SK-N-SH (cell line): ENCODE measurements at regions not wholly inside any gene's neighbourhood (a gene's known extent, or its start where the extent isn't known, plus 50 kb on each side); places are given as distances from the start of the nearest gene placed in this dataset.

Experiments
- CTCF ChIA-PET: fragments of 300-600, 350-600 bp; formaldehyde crosslinking; extraction: SDS; loops from one replicate; lab custom pipeline; 2021; lab: Yijun Ruan, JAX
- POLR2A ChIA-PET: fragments of 350-600 bp; sonication (Branson Sonifier 250); formaldehyde crosslinking; extraction: SDS; loops from one replicate; lab custom pipeline; 2020; ENCODE audit warnings: antibody characterized with exemption, inconsistent platforms; lab: Yijun Ruan, JAX
- DNase-seq: peaks from one replicate; pipeline ENCODE4 v3.0.0; 2012
- H2AFZ ChIP-seq: fragments of 200-600 bp; sonication (generic); 2 replicates; pipeline ENCODE4 v1.8.1; 2016; ENCODE audit warnings: antibody characterized with exemption, mild to moderate bottlenecking, low read depth
- H3F3A ChIP-seq: fragments of 200-600 bp; sonication (generic); replicated peaks from 2 replicates; pipeline ENCODE3; 2016; ENCODE audit warnings: antibody characterized with exemption, mild to moderate bottlenecking; ENCODE audit not compliant: insufficient read depth
- H3K27ac ChIP-seq, 2 experiments: fragments of 200-500 bp in 1 of 2; fragments of 200-600 bp in 1 of 2; sonication (Bioruptor generic) in 1 of 2; sonication (generic), shearing (Covaris generic) in 1 of 2; 2 replicates each; pipeline versions ENCODE4 v1.5.1 to v1.6.1; 2014 to 2016; ENCODE audit warnings: low read depth in 2 of 2, inconsistent platforms in 1 of 2, low read length in 1 of 2, mild to moderate bottlenecking in 1 of 2, mixed read lengths in 1 of 2
- H3K27me3 ChIP-seq: fragments of 200-600 bp; sonication (generic), shearing (Covaris generic); 2 replicates; pipeline ENCODE4 v1.6.1; 2016; ENCODE audit warnings: mixed run types; ENCODE audit not compliant: insufficient read depth
- H3K36me3 ChIP-seq, 2 experiments: fragments of 200-500 bp in 1 of 2; fragments of 200-600 bp in 1 of 2; sonication (Bioruptor generic) in 1 of 2; sonication (generic) in 1 of 2; replicated peaks in 1 of 2; 2 replicates each; pipeline versions ENCODE3 to v1.5.1; 2014 to 2016; ENCODE audit warnings: low read length in 1 of 2, mild to moderate bottlenecking in 1 of 2; ENCODE audit not compliant: insufficient read depth in 2 of 2, control insufficient read depth in 1 of 2
- H3K4me1 ChIP-seq, 2 experiments: fragments of 200-500 bp in 1 of 2; fragments of 200-600 bp in 1 of 2; sonication (Bioruptor generic) in 1 of 2; sonication (generic), shearing (Covaris generic) in 1 of 2; 2 replicates each; pipeline versions ENCODE4 v1.5.1 to v1.6.1; 2014 to 2016; ENCODE audit warnings: low read depth in 1 of 2, low read length in 1 of 2, mixed run types in 1 of 2; ENCODE audit not compliant: insufficient read depth in 2 of 2, control insufficient read depth in 1 of 2
- H3K4me2 ChIP-seq: fragments of 200-600 bp; sonication (generic), shearing (Covaris generic); 2 replicates; pipeline ENCODE4 v1.6.1; 2017; ENCODE audit warnings: mixed run types
- H3K4me3 ChIP-seq, 2 experiments: fragments of 200-500 bp in 1 of 2; fragments of 200-600 bp in 1 of 2; sonication (Bioruptor generic) in 1 of 2; sonication (generic), shearing (Covaris generic) in 1 of 2; 2 replicates each; pipeline versions ENCODE4 v1.5.1 to v1.8.1; 2014 to 2016; ENCODE audit warnings: low read depth in 2 of 2, inconsistent platforms in 1 of 2, low read length in 1 of 2, mild to moderate bottlenecking in 1 of 2, mixed read lengths in 1 of 2, moderate library complexity in 1 of 2
- H3K79me2 ChIP-seq: fragments of 200-600 bp; sonication (generic); 2 replicates; pipeline ENCODE4 v1.8.1; 2017; ENCODE audit warnings: mild to moderate bottlenecking; ENCODE audit not compliant: insufficient read depth
- H3K9ac ChIP-seq: fragments of 200-600 bp; sonication (generic); 2 replicates; pipeline ENCODE4 v1.6.1; 2017; ENCODE audit warnings: mixed run types
- H3K9me2 ChIP-seq: fragments of 200-600 bp; sonication (generic); 2 replicates; pipeline ENCODE4 v1.6.1; 2017; ENCODE audit warnings: mixed run types
- H3K9me3 ChIP-seq: fragments of 200-600 bp; sonication (generic); 2 replicates; pipeline ENCODE4 v1.6.1; 2017; ENCODE audit warnings: mixed run types, mild to moderate bottlenecking, moderate library complexity
- H4K20me1 ChIP-seq: fragments of 200-600 bp; sonication (generic); 2 replicates; pipeline ENCODE4 v1.6.1; 2017; ENCODE audit warnings: mild to moderate bottlenecking, mixed run types; ENCODE audit not compliant: insufficient read depth
- CHD2 ChIP-seq: fragments of 150-350 bp; IDR thresholded peaks from 2 replicates; pipeline ENCODE4 v1.6.1; 2018; ENCODE audit warnings: low read length; ENCODE audit not compliant: partially characterized antibody
- ELF1 ChIP-seq: IDR thresholded peaks from 2 replicates; pipeline ENCODE4 v1.4.0; 2012
- EP300 ChIP-seq, 2 experiments: IDR thresholded peaks; 2 replicates each; pipeline versions ENCODE4 v1.4.0 to v1.6.1; 2012; ENCODE audit warnings: borderline replicate concordance in 1 of 2, low read depth in 1 of 2, low read length in 1 of 2
- FOSL2 ChIP-seq: IDR thresholded peaks from 2 replicates; pipeline ENCODE4 v1.4.0; 2012; ENCODE audit warnings: low read depth, mild to moderate bottlenecking, moderate library complexity, borderline replicate concordance
- FOXJ3 ChIP-seq: sonication (generic); formaldehyde crosslinking; IDR thresholded peaks from 2 replicates; pipeline ENCODE4 v1.5.1; 2020; ENCODE audit warnings: mild to moderate bottlenecking, missing genetic modification reagents
- FOXM1 ChIP-seq: IDR thresholded peaks from 2 replicates; pipeline ENCODE4 v1.4.0; 2012; ENCODE audit warnings: low read depth, mild to moderate bottlenecking
- GABPA ChIP-seq: IDR thresholded peaks from 2 replicates; pipeline ENCODE4 v1.4.0; 2012; ENCODE audit warnings: low read depth, mild to moderate bottlenecking
- JUND ChIP-seq: IDR thresholded peaks from 2 replicates; pipeline ENCODE4 v1.4.0; 2012
- MEF2A ChIP-seq: IDR thresholded peaks from 2 replicates; pipeline ENCODE4 v1.4.0; 2012; ENCODE audit warnings: low read depth, borderline replicate concordance
- NFIC ChIP-seq: IDR thresholded peaks from 2 replicates; pipeline ENCODE4 v1.4.0; 2012; ENCODE audit warnings: borderline replicate concordance
- NRF1 ChIP-seq: IDR thresholded peaks from 2 replicates; pipeline ENCODE4 v1.6.1; 2012; ENCODE audit warnings: low read depth, mild to moderate bottlenecking, low read length
- POLR2AphosphoS5 ChIP-seq: IDR thresholded peaks from 2 replicates; pipeline ENCODE4 v1.6.1; 2012; ENCODE audit warnings: low read depth, low read length
- RAD21 ChIP-seq: IDR thresholded peaks from 2 replicates; pipeline ENCODE4 v1.6.1; 2012; ENCODE audit warnings: mild to moderate bottlenecking, low read length
- RCOR1 ChIP-seq: fragments of 150-350 bp; IDR thresholded peaks from 2 replicates; pipeline ENCODE4 v1.6.1; 2017; ENCODE audit warnings: antibody characterized with exemption, low read length
- RXRA ChIP-seq: IDR thresholded peaks from 2 replicates; pipeline ENCODE4 v1.4.0; 2012; ENCODE audit warnings: low read depth, mild to moderate bottlenecking, borderline replicate concordance
- SIN3A ChIP-seq: IDR thresholded peaks from 2 replicates; pipeline ENCODE4 v1.6.1; 2012; ENCODE audit warnings: low read depth, mild to moderate bottlenecking, low read length, moderate library complexity, borderline replicate concordance
- SMC3 ChIP-seq: IDR thresholded peaks from 2 replicates; pipeline ENCODE4 v1.6.1; 2012; ENCODE audit warnings: low read depth, low read length, improper control_type of control experiment
- TAF1 ChIP-seq: IDR thresholded peaks from 2 replicates; pipeline ENCODE4 v1.6.1; 2012; ENCODE audit warnings: low read depth, mild to moderate bottlenecking, low read length, moderate library complexity, borderline replicate concordance
- TEAD4 ChIP-seq: IDR thresholded peaks from 2 replicates; pipeline ENCODE4 v1.4.0; 2012; ENCODE audit warnings: mild to moderate bottlenecking, borderline replicate concordance; ENCODE audit not compliant: insufficient read depth
- YY1 ChIP-seq: IDR thresholded peaks from 2 replicates; pipeline ENCODE4 v1.4.0; 2012; ENCODE audit warnings: low read depth, mild to moderate bottlenecking
- WGBS: methylation state at CpG from one replicate; pipeline ENCODE4 v1.1.6; 2017; ENCODE audit warnings: low lambda C conversion rate; 5-methylcytosine and 5-hydroxymethylcytosine counted together
- TF ChIP-seq, protein P1 (sequence below): IDR thresholded peaks from 2 replicates; pipeline ENCODE4; 2012
- TF ChIP-seq, protein P2 (sequence below): IDR thresholded peaks from 2 replicates; pipeline ENCODE4 v1.4.0; 2012; ENCODE audit warnings: low read depth
- TF ChIP-seq, protein P3 (sequence below): IDR thresholded peaks from 2 replicates; pipeline ENCODE4 v1.6.1; 2012; ENCODE audit warnings: mild to moderate bottlenecking, low read depth, low read length, moderate library complexity
- TF ChIP-seq, protein P4 (sequence below): fragments of 200-600 bp; sonication (generic); IDR thresholded peaks from 2 replicates; pipeline ENCODE4 v1.6.1; 2017; ENCODE audit warnings: antibody characterized with exemption, mild to moderate bottlenecking, moderate library complexity

DNA sequence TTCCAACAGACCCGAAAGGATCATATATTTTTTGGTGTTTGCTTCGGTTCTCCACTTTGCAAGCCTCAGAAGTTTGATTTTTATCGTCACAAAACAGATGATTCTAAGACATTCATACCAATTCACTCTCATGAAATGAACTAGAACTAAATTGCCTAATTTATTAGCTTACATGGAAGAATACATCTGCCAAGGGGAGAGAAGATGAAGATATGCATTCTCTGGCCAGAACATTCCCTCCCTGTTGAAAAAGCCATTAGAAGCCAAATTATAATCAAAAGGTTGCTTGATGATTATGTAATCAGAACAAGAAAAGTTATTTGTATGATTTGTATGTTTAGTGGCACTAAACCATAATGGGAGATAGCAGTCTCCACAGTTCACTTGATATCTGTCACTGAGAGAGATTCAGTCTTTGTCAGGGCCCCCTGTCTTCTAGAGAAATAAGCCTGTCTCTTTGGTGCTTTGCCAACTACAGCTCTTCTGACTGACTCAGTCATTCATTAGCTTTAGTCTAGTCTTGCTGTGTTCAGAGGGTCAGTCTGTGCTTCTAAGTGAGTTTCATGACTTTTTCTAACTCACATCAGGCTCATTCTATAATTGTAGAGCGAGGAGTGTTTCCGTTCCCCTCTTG lies 95.3 kb upstream of the GNAI1 start:
- POLR2A ChIA-PET = no interaction called here
- no peaks in the 10 kb centered on the region for H3K27me3 ChIP-seq
- CTCF ChIA-PET = interaction anchor here (0.6 to 3.1 kb wide), 6 partner anchors 8 to 741 kb away, joined by 3 to 22 read pairs (median 5); no protein-coding TSS in a partner anchor
- TF ChIP-seq GABPA = no peak
- TF ChIP-seq ELF1 = no peak
- TF ChIP-seq TEAD4 = no peak
- no peak for TF ChIP-seq TAF1
- no peak for TF ChIP-seq POLR2AphosphoS5
- TF ChIP-seq FOSL2 = no peak
- no peak for TF ChIP-seq MEF2A
- no peak for TF ChIP-seq EP300 (IDR thresholded peaks at IDR 0.05; ENCODE audit: borderline replicate concordance in 1 of 2, low read depth in 1 of 2, low read length in 1 of 2)
- no peak for TF ChIP-seq SIN3A
- TF ChIP-seq RCOR1 = no peak
- TF ChIP-seq CHD2 = no peak
- TF ChIP-seq NRF1 = no peak
- TF ChIP-seq, protein P1, sequence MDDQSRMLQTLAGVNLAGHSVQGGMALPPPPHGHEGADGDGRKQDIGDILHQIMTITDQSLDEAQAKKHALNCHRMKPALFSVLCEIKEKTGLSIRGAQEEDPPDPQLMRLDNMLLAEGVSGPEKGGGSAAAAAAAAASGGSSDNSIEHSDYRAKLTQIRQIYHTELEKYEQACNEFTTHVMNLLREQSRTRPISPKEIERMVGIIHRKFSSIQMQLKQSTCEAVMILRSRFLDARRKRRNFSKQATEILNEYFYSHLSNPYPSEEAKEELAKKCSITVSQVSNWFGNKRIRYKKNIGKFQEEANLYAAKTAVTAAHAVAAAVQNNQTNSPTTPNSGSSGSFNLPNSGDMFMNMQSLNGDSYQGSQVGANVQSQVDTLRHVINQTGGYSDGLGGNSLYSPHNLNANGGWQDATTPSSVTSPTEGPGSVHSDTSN = no peak
- TF ChIP-seq FOXJ3 (CRISPR knock-in tag) = no peak
- TF ChIP-seq, protein P2, sequence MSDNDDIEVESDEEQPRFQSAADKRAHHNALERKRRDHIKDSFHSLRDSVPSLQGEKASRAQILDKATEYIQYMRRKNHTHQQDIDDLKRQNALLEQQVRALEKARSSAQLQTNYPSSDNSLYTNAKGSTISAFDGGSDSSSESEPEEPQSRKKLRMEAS = no peak
- no peak for TF ChIP-seq FOXM1
- TF ChIP-seq, all 33 proteins: peak for 0
- no peak overlapping the region for H3K9ac ChIP-seq
- WGBS = 94% methylated on average over 5 of the region's 5 CpGs
- no peaks in the 10 kb centered on the region; a peak in 1 of 4 replicates for H3K4me1 ChIP-seq
- no peaks in the 10 kb centered on the region for H3F3A ChIP-seq
- no peaks in the 10 kb centered on the region for H3K79me2 ChIP-seq
- no peaks in the 10 kb centered on the region for H3K9me2 ChIP-seq
- H3K4me3 ChIP-seq = no peak overlapping the region
- no peak overlapping the region; a peak in 1 of 4 replicates for H3K27ac ChIP-seq
- no peaks in the 10 kb centered on the region for H4K20me1 ChIP-seq
- H3K36me3 ChIP-seq = no peaks in the 10 kb centered on the region
- H2AFZ ChIP-seq = 0 out of 2 replicates have a peak overlapping the region, but pooled peaks have one; percentile 1
- no peaks in the 10 kb centered on the region for H3K9me3 ChIP-seq
- DNase-seq = no peak
- H3K4me2 ChIP-seq = no peak overlapping the region

DNA sequence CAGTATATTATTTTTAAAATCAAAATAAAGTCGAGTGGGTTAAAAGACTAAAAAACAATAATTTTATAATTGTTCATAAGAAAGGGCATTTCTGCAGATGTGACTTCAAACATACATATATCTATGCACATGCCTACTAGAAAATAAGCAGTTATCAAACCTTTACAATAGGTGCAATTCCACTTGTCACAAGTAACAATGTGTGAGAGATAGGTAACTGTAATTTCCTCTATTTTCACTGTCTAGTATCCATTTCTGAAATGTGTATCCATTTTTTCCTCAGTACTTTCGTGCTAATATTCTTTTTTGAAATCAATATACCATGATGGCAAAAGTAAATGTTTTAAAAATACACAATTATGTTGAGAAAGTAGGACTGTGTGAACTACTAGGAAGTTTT lies 96.9 kb upstream of the GNAI1 start:
- Histone ChIP-seq H2AFZ (no peak overlapping the region), H3K4me3 (no peak overlapping the region), H3F3A (no peaks in the 10 kb centered on the region), H3K9me2 (no peaks in the 10 kb centered on the region), H3K4me2 (no peak overlapping the region), H3K9me3 (no peaks in the 10 kb centered on the region), H3K9ac (no peak overlapping the region), H3K27me3 (no peaks in the 10 kb centered on the region), H4K20me1 (no peaks in the 10 kb centered on the region), H3K79me2 (no peaks in the 10 kb centered on the region), H3K4me1 (no peaks in the 10 kb centered on the region; a peak in 1 of 4 replicates), H3K36me3 (no peaks in the 10 kb centered on the region), H3K27ac (no peak overlapping the region)
- ChIA-PET CTCF (interaction anchor here (0.6 to 3.1 kb wide), 5 partner anchors 10 to 740 kb away, joined by 3 to 22 read pairs (median 5); no protein-coding TSS in a partner anchor), POLR2A (no interaction called here)
- DNase-seq = no peak
- 59% methylated on average over 2 of the region's 2 CpGs for WGBS
- TF ChIP-seq RXRA (no peak), FOXM1 (no peak), YY1 (no peak), SMC3 (no peak), JUND (no peak), NFIC (no peak), TEAD4 (no peak), TAF1 (no peak), RAD21 (no peak), RCOR1 (no peak)
- TF ChIP-seq, protein P3, sequence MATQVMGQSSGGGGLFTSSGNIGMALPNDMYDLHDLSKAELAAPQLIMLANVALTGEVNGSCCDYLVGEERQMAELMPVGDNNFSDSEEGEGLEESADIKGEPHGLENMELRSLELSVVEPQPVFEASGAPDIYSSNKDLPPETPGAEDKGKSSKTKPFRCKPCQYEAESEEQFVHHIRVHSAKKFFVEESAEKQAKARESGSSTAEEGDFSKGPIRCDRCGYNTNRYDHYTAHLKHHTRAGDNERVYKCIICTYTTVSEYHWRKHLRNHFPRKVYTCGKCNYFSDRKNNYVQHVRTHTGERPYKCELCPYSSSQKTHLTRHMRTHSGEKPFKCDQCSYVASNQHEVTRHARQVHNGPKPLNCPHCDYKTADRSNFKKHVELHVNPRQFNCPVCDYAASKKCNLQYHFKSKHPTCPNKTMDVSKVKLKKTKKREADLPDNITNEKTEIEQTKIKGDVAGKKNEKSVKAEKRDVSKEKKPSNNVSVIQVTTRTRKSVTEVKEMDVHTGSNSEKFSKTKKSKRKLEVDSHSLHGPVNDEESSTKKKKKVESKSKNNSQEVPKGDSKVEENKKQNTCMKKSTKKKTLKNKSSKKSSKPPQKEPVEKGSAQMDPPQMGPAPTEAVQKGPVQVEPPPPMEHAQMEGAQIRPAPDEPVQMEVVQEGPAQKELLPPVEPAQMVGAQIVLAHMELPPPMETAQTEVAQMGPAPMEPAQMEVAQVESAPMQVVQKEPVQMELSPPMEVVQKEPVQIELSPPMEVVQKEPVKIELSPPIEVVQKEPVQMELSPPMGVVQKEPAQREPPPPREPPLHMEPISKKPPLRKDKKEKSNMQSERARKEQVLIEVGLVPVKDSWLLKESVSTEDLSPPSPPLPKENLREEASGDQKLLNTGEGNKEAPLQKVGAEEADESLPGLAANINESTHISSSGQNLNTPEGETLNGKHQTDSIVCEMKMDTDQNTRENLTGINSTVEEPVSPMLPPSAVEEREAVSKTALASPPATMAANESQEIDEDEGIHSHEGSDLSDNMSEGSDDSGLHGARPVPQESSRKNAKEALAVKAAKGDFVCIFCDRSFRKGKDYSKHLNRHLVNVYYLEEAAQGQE = no peak
- TF ChIP-seq, protein P4, sequence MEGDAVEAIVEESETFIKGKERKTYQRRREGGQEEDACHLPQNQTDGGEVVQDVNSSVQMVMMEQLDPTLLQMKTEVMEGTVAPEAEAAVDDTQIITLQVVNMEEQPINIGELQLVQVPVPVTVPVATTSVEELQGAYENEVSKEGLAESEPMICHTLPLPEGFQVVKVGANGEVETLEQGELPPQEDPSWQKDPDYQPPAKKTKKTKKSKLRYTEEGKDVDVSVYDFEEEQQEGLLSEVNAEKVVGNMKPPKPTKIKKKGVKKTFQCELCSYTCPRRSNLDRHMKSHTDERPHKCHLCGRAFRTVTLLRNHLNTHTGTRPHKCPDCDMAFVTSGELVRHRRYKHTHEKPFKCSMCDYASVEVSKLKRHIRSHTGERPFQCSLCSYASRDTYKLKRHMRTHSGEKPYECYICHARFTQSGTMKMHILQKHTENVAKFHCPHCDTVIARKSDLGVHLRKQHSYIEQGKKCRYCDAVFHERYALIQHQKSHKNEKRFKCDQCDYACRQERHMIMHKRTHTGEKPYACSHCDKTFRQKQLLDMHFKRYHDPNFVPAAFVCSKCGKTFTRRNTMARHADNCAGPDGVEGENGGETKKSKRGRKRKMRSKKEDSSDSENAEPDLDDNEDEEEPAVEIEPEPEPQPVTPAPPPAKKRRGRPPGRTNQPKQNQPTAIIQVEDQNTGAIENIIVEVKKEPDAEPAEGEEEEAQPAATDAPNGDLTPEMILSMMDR = no peak
